ENCODE measurements at regions not wholly inside any gene's neighbourhood (a gene's known extent, or its start where the extent isn't known, plus 50 kb on each side); places are given as distances from the start of the nearest gene placed in this dataset.
"Not testable (repeated sequence)": the region's sequence is repeated elsewhere in the genome, so short reads cannot be mapped to it uniquely, and the experiment has no call there.

DNA sequence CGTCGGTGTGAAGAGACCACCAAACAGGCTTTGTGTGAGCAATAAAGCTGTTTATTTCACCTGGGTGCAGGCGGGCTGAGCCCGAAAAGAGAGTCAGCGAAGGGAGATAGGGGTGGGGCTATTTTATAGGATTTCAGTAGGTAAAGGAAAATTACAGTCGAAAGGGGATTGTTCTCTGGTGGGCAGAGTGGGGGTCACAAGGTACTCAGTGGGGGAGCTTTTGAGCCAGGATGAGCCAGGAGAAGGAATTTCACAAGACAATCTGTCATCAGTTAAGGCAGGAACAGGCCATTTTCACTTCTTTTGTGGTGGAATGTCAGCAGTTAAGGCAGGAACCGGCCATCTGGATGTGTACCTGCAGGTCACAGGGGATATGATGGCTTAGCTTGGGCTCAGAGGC lies 98.1 kb downstream of the RTP4 start:
- TF ChIP-seq, protein P1, sequence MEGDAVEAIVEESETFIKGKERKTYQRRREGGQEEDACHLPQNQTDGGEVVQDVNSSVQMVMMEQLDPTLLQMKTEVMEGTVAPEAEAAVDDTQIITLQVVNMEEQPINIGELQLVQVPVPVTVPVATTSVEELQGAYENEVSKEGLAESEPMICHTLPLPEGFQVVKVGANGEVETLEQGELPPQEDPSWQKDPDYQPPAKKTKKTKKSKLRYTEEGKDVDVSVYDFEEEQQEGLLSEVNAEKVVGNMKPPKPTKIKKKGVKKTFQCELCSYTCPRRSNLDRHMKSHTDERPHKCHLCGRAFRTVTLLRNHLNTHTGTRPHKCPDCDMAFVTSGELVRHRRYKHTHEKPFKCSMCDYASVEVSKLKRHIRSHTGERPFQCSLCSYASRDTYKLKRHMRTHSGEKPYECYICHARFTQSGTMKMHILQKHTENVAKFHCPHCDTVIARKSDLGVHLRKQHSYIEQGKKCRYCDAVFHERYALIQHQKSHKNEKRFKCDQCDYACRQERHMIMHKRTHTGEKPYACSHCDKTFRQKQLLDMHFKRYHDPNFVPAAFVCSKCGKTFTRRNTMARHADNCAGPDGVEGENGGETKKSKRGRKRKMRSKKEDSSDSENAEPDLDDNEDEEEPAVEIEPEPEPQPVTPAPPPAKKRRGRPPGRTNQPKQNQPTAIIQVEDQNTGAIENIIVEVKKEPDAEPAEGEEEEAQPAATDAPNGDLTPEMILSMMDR (IDR thresholded peaks at IDR 0.05; ENCODE audit: insufficient read depth, low read length) = not testable (repeated sequence)
- TF ChIP-seq POLR2AphosphoS5 (IDR thresholded peaks at IDR 0.05; ENCODE audit: low read depth) = not testable (repeated sequence)
- TF ChIP-seq, protein P2, sequence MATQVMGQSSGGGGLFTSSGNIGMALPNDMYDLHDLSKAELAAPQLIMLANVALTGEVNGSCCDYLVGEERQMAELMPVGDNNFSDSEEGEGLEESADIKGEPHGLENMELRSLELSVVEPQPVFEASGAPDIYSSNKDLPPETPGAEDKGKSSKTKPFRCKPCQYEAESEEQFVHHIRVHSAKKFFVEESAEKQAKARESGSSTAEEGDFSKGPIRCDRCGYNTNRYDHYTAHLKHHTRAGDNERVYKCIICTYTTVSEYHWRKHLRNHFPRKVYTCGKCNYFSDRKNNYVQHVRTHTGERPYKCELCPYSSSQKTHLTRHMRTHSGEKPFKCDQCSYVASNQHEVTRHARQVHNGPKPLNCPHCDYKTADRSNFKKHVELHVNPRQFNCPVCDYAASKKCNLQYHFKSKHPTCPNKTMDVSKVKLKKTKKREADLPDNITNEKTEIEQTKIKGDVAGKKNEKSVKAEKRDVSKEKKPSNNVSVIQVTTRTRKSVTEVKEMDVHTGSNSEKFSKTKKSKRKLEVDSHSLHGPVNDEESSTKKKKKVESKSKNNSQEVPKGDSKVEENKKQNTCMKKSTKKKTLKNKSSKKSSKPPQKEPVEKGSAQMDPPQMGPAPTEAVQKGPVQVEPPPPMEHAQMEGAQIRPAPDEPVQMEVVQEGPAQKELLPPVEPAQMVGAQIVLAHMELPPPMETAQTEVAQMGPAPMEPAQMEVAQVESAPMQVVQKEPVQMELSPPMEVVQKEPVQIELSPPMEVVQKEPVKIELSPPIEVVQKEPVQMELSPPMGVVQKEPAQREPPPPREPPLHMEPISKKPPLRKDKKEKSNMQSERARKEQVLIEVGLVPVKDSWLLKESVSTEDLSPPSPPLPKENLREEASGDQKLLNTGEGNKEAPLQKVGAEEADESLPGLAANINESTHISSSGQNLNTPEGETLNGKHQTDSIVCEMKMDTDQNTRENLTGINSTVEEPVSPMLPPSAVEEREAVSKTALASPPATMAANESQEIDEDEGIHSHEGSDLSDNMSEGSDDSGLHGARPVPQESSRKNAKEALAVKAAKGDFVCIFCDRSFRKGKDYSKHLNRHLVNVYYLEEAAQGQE (IDR thresholded peaks at IDR 0.05; ENCODE audit: insufficient replicate concordance, low read depth) = not testable (repeated sequence)

Measured in HL-60 (cell line).